ENCODE measurements at regions not wholly inside any gene's neighbourhood (a gene's known extent, or its start where the extent isn't known, plus 50 kb on each side); places are given as distances from the start of the nearest gene placed in this dataset.

GRCh38 chr2:103788389-103788788 lies 1026.6 kb downstream of the TMEM182 start:
- TF ChIP-seq JUND (IDR thresholded peaks at IDR 0.05), result no peak
- no peak for TF ChIP-seq SMC3 (IDR thresholded peaks at IDR 0.05; ENCODE audit: low read depth, low read length)
- no peak for TF ChIP-seq CTCF (IDR thresholded peaks at IDR 0.05)
- TF ChIP-seq POLR2AphosphoS5 (IDR thresholded peaks at IDR 0.05; ENCODE audit: low read depth, low read length), result no peak
- TF ChIP-seq EZH2phosphoT487 (IDR thresholded peaks at IDR 0.05; ENCODE audit: borderline replicate concordance, low read depth), result no peak
- TF ChIP-seq, protein P1, sequence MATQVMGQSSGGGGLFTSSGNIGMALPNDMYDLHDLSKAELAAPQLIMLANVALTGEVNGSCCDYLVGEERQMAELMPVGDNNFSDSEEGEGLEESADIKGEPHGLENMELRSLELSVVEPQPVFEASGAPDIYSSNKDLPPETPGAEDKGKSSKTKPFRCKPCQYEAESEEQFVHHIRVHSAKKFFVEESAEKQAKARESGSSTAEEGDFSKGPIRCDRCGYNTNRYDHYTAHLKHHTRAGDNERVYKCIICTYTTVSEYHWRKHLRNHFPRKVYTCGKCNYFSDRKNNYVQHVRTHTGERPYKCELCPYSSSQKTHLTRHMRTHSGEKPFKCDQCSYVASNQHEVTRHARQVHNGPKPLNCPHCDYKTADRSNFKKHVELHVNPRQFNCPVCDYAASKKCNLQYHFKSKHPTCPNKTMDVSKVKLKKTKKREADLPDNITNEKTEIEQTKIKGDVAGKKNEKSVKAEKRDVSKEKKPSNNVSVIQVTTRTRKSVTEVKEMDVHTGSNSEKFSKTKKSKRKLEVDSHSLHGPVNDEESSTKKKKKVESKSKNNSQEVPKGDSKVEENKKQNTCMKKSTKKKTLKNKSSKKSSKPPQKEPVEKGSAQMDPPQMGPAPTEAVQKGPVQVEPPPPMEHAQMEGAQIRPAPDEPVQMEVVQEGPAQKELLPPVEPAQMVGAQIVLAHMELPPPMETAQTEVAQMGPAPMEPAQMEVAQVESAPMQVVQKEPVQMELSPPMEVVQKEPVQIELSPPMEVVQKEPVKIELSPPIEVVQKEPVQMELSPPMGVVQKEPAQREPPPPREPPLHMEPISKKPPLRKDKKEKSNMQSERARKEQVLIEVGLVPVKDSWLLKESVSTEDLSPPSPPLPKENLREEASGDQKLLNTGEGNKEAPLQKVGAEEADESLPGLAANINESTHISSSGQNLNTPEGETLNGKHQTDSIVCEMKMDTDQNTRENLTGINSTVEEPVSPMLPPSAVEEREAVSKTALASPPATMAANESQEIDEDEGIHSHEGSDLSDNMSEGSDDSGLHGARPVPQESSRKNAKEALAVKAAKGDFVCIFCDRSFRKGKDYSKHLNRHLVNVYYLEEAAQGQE (IDR thresholded peaks at IDR 0.05; ENCODE audit: low read depth, low read length), result no peak
- TF ChIP-seq, protein P2, sequence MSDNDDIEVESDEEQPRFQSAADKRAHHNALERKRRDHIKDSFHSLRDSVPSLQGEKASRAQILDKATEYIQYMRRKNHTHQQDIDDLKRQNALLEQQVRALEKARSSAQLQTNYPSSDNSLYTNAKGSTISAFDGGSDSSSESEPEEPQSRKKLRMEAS (IDR thresholded peaks at IDR 0.05; ENCODE audit: low read depth), result no peak
- no peak for TF ChIP-seq MEF2A (IDR thresholded peaks at IDR 0.05; ENCODE audit: borderline replicate concordance, low read depth)
- TF ChIP-seq CHD2 (IDR thresholded peaks at IDR 0.05; ENCODE audit: low read length, partially characterized antibody), result no peak
- TF ChIP-seq RFX5 (IDR thresholded peaks at IDR 0.05; ENCODE audit: low read length), result no peak
- TF ChIP-seq EP300 (IDR thresholded peaks at IDR 0.05; ENCODE audit: borderline replicate concordance in 1 of 2, low read depth in 1 of 2, low read length in 1 of 2), result no peak
- TF ChIP-seq TAF1 (IDR thresholded peaks at IDR 0.05; ENCODE audit: borderline replicate concordance, low read depth, low read length), result no peak
- TF ChIP-seq TEAD4 (IDR thresholded peaks at IDR 0.05; ENCODE audit: borderline replicate concordance, insufficient read depth), result no peak
